HL-60 (cell line): ENCODE measurements at regions not wholly inside any gene's neighbourhood (a gene's known extent, or its start where the extent isn't known, plus 50 kb on each side); places are given as distances from the start of the nearest gene placed in this dataset.

ENCODE experiments used
- CTCF ChIP-seq: IDR thresholded peaks from one replicate; pipeline ENCODE4 v1.5.1; 2011; ENCODE audit warnings: low read length, control low read depth, inconsistent platforms; ENCODE audit not compliant: insufficient read depth
- GABPA ChIP-seq: IDR thresholded peaks from 2 replicates; pipeline ENCODE4 v1.6.1; 2012; ENCODE audit warnings: low read depth
- REST ChIP-seq: IDR thresholded peaks from 2 replicates; pipeline ENCODE4 v1.6.1; 2012; ENCODE audit warnings: low read depth; ENCODE audit not compliant: insufficient replicate concordance

GRCh38 chr13:105971738-105972137, 563.7 kb downstream of the EFNB2 start:
- TF ChIP-seq GABPA (no peak), CTCF (no peak), REST (no peak)
